GM23338 (cell line): ENCODE measurements at regions not wholly inside any gene's neighbourhood (a gene's known extent, or its start where the extent isn't known, plus 50 kb on each side); places are given as distances from the start of the nearest gene placed in this dataset.

Source experiments
- CREB1 ChIP-seq: fragments of 250-450 bp; sonication (Bioruptor Pico); IDR thresholded peaks from 2 replicates; pipeline ENCODE4 v1.5.0; 2020; ENCODE audit warnings: low read depth, mild to moderate bottlenecking, moderate library complexity
- EZH2 ChIP-seq: fragments of 200-600 bp; sonication (generic); IDR thresholded peaks from one replicate; pipeline ENCODE4 v1.8.0; 2017; ENCODE audit warnings: antibody characterized with exemption, mild to moderate bottlenecking, low read depth; ENCODE audit not compliant: unreplicated experiment
- EZH2phosphoT487 ChIP-seq: fragments of 200-600 bp; sonication (generic); IDR thresholded peaks from one replicate; pipeline ENCODE4 v1.8.1; 2018; ENCODE audit warnings: antibody characterized with exemption; ENCODE audit not compliant: unreplicated experiment
- JUNB ChIP-seq: IDR thresholded peaks from one replicate; pipeline ENCODE4 v1.6.1; 2016; ENCODE audit warnings: antibody characterized with exemption; ENCODE audit not compliant: unreplicated experiment
- POLR2AphosphoS5 ChIP-seq: IDR thresholded peaks from 2 replicates; pipeline ENCODE4 v1.6.1; 2016; ENCODE audit warnings: antibody characterized with exemption, low read depth
- ZNF331 ChIP-seq: fragments of 250-450 bp; sonication (Bioruptor Pico); IDR thresholded peaks from 2 replicates; pipeline ENCODE4 v1.5.0; 2020; ENCODE audit warnings: low read depth, mild to moderate bottlenecking, moderate library complexity
- TF ChIP-seq, protein P1 (sequence below), 2 experiments: fragments of 200-600 bp in 1 of 2; sonication (generic) in 1 of 2; conservative IDR thresholded peaks; 2 replicates each; pipeline versions ENCODE4 v1.5.1 to v1.6.1; 2016 to 2017; ENCODE audit warnings: antibody characterized with exemption in 2 of 2, low read depth in 2 of 2, mild to moderate bottlenecking in 2 of 2, moderate library complexity in 1 of 2

DNA sequence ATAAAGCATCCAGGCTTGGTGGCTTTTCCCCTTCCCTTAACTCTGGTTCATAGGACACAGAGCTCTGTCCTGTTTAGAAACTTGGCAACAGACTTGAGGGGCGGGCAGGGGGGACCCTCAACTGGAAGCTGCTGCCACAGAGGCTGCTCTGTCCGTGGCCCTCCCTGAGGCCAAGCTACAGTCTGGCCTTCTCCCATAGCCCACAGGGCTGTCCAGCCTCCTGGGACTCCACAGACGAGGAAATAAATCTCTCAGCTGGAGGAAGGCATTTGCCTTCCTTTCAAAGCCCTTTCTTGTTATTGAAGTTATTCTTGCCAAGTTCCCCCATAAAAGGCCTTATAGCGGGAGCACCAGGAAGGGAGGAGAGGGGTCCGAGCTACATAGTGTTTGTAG lies 248.8 kb upstream of the TPM1 start:
- TF ChIP-seq POLR2AphosphoS5: no peak
- TF ChIP-seq, protein P1, sequence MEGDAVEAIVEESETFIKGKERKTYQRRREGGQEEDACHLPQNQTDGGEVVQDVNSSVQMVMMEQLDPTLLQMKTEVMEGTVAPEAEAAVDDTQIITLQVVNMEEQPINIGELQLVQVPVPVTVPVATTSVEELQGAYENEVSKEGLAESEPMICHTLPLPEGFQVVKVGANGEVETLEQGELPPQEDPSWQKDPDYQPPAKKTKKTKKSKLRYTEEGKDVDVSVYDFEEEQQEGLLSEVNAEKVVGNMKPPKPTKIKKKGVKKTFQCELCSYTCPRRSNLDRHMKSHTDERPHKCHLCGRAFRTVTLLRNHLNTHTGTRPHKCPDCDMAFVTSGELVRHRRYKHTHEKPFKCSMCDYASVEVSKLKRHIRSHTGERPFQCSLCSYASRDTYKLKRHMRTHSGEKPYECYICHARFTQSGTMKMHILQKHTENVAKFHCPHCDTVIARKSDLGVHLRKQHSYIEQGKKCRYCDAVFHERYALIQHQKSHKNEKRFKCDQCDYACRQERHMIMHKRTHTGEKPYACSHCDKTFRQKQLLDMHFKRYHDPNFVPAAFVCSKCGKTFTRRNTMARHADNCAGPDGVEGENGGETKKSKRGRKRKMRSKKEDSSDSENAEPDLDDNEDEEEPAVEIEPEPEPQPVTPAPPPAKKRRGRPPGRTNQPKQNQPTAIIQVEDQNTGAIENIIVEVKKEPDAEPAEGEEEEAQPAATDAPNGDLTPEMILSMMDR (conservative IDR thresholded peaks at IDR 0.05; ENCODE audit: low read depth in 2 of 2): no peak
- no peak for TF ChIP-seq JUNB
- no peak for TF ChIP-seq EZH2
- no peak for TF ChIP-seq CREB1 (CRISPR knock-in tag)
- no peak for TF ChIP-seq EZH2phosphoT487
- TF ChIP-seq ZNF331 (CRISPR knock-in tag): no peak
